Activated CD8-positive, alpha-beta memory T cell treated with anti-CD3 and anti-CD28 coated beads, Interleukin-2, amount 50 U/mL, for 4 hours (primary cell): ENCODE measurements at regions not wholly inside any gene's neighbourhood (a gene's known extent, or its start where the extent isn't known, plus 50 kb on each side); places are given as distances from the start of the nearest gene placed in this dataset.
"Not testable (repeated sequence)": the region's sequence is repeated elsewhere in the genome, so short reads cannot be mapped to it uniquely, and the experiment has no call there.

Experiments used
- DNase-seq: peaks from one replicate; pipeline ENCODE4 v3.0.0-alpha.2; 2020

GRCh38 chr6:165843568-165844113 is 180.6 kb upstream of the PDE10A start:
- DNase-seq, result no peak

GRCh38 chr6:165843121-165843520 is 180.1 kb upstream of the PDE10A start:
- no peak for DNase-seq

GRCh38 chr6:165842281-165842936 is 179.4 kb upstream of the PDE10A start:
- no peak for DNase-seq

GRCh38 chr6:165841153-165841558 is 178.1 kb upstream of the PDE10A start:
- DNase-seq, result no peak

- no peak for DNase-seq
These were observed 175.1 kb upstream of the PDE10A start for GRCh38 chr6:165837948-165838745.

- DNase-seq, result not testable (repeated sequence)
These were observed 173.6 kb upstream of the PDE10A start for GRCh38 chr6:165836648-165837047.

GRCh38 chr6:165835410-165835851 is 172.4 kb upstream of the PDE10A start:
- DNase-seq, result no peak

- no peak for DNase-seq
These were observed 171.7 kb upstream of the PDE10A start for GRCh38 chr6:165834613-165835259.

GRCh38 chr6:165833355-165833754 is 170.3 kb upstream of the PDE10A start:
- no peak for DNase-seq

- no peak for DNase-seq
These were observed 168.9 kb upstream of the PDE10A start for GRCh38 chr6:165831812-165832510.

- DNase-seq, result no peak
These were observed 167.7 kb upstream of the PDE10A start for GRCh38 chr6:165830761-165831160.

GRCh38 chr6:165829376-165829775 is 166.3 kb upstream of the PDE10A start:
- DNase-seq, result no peak

- DNase-seq, result no peak
These were observed 164.1 kb upstream of the PDE10A start for GRCh38 chr6:165827190-165827518.

- no peak for DNase-seq
These were observed 163.6 kb upstream of the PDE10A start for GRCh38 chr6:165826487-165827189.

- no peak for DNase-seq
These were observed 162.3 kb upstream of the PDE10A start for GRCh38 chr6:165825256-165825815.

GRCh38 chr6:165823609-165824326 is 160.7 kb upstream of the PDE10A start:
- DNase-seq, result no peak

GRCh38 chr6:165822501-165822900 is 159.5 kb upstream of the PDE10A start:
- DNase-seq, result no peak

- no peak for DNase-seq
These were observed 158.7 kb upstream of the PDE10A start for GRCh38 chr6:165821754-165822153.

GRCh38 chr6:165820934-165821333 is 157.9 kb upstream of the PDE10A start:
- DNase-seq, result no peak

- DNase-seq, result no peak
These were observed 157.4 kb upstream of the PDE10A start for GRCh38 chr6:165820407-165820806.

- DNase-seq, result no peak
These were observed 156.4 kb upstream of the PDE10A start for GRCh38 chr6:165819394-165819793.
